Tibial artery (tissue), 4 donors: ENCODE measurements at regions not wholly inside any gene's neighbourhood (a gene's known extent, or its start where the extent isn't known, plus 50 kb on each side); places are given as distances from the start of the nearest gene placed in this dataset.

ENCODE experiments used
- DNase-seq, 2 donors: peaks; one replicate each; pipeline ENCODE4 v3.0.0-alpha.2; 2019
- H3K27ac ChIP-seq, 2 donors: fragments of 200-600 bp; sonication (generic) in 1 of 2; 1 replicate in 1 of 2; 2 replicates in 1 of 2; pipeline ENCODE4 v1.5.1; 2018 to 2019; ENCODE audit warnings: mild to moderate bottlenecking in 1 of 2
- H3K27me3 ChIP-seq, 2 donors: fragments of 200-600 bp; sonication (generic) in 1 of 2; one replicate each; pipeline versions ENCODE4 v1.5.1 to v1.6.0; 2016 to 2019
- H3K36me3 ChIP-seq, 3 donors: fragments of 200-600 bp; sonication (generic) in 2 of 3; one replicate each; pipeline ENCODE4 v1.5.1; 2016 to 2019; ENCODE audit warnings: mild to moderate bottlenecking in 2 of 3
- H3K4me1 ChIP-seq, 4 donors: fragments of 200-600 bp; sonication (generic) in 2 of 4; 1 replicate in 3 of 4; 2 replicates in 1 of 4; pipeline ENCODE4 v1.5.1; 2016 to 2019
- H3K4me3 ChIP-seq, 2 donors: fragments of 200-600 bp; sonication (generic) in 1 of 2; 1 replicate in 1 of 2; 2 replicates in 1 of 2; pipeline ENCODE4 v1.5.1; 2018 to 2019; ENCODE audit warnings: mild to moderate bottlenecking in 2 of 2
- H3K9me3 ChIP-seq, 3 donors: fragments of 200-600 bp; sonication (generic) in 1 of 3; one replicate each; pipeline ENCODE4 v1.5.1; 2016 to 2019
- CTCF ChIP-seq, 2 experiments: fragments of 200-600 bp in 1 of 2; fragments of 450-650 bp in 1 of 2; IDR thresholded peaks; one replicate each; pipeline ENCODE4 v1.5.1; 2017 to 2019; ENCODE audit warnings: antibody characterized with exemption in 2 of 2, mild to moderate bottlenecking in 1 of 2, moderate library complexity in 1 of 2
- intact Hi-C: fragments of 100-400 bp; cut with DNase I; formaldehyde crosslinking; loops from one replicate; pipeline ENCODE4 v1.15.0; 2023; ENCODE audit warnings: low total_unique reads

- H3K4me3 ChIP-seq: no peak overlapping the region
- intact Hi-C loops: no loop called here
- no peaks in the 10 kb centered on the region for H3K4me1 ChIP-seq
- no peaks in the 10 kb centered on the region for H3K36me3 ChIP-seq
- no peak overlapping the region for H3K27ac ChIP-seq
- H3K27me3 ChIP-seq: no peaks in the 10 kb centered on the region
- no peak for TF ChIP-seq CTCF (IDR thresholded peaks at IDR 0.05)
- no peak for DNase-seq
- no peaks in the 10 kb centered on the region for H3K9me3 ChIP-seq
These were observed 1293.4 kb downstream of the ARAP2 start for GRCh38 chr4:34950926-34951325.

DNA sequence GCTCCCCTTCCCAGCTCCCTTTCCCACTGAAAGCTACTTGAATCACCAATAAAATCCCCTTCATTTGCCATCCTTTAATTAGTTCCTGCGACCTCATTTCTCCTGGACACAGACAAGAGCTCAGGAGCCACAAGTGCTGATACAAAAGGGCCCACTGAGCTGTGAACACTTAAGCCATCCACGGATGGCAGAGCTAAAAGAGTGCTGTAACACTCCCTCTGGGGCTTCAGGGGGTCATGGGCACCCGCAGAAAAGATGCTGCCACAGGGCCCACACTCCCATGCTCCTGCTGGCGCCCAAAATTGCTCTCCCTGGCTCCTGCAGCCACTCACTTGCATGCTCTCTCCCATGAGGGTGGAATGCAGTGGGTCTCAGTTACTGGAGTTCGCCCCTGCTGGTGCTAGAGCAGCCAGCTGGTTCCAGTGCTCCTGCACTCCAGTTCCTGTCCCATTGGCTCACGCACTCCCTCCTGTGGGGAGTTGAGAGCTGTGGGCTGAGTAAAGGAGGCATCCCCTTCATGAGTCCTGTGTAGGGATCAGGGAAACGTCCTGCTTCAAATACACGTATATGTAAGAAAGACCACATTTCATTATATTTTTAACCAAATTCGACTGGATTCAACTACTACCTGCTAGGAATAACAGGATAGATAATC, 1291.0 kb downstream of the ARAP2 start:
- intact Hi-C loops: no loop called here
- no peaks in the 10 kb centered on the region for H3K36me3 ChIP-seq
- H3K27ac ChIP-seq: no peak overlapping the region
- no peaks in the 10 kb centered on the region for H3K9me3 ChIP-seq
- TF ChIP-seq CTCF (IDR thresholded peaks at IDR 0.05): no peak
- no peaks in the 10 kb centered on the region for H3K4me1 ChIP-seq
- H3K27me3 ChIP-seq: no peaks in the 10 kb centered on the region
- no peak for DNase-seq
- H3K4me3 ChIP-seq: no peak overlapping the region

GRCh38 chr4:34964613-34965012, 1279.7 kb downstream of the ARAP2 start:
- intact Hi-C loops: no loop called here
- no peak for TF ChIP-seq CTCF (IDR thresholded peaks at IDR 0.05)
- H3K36me3 ChIP-seq: no peaks in the 10 kb centered on the region
- no peak overlapping the region for H3K4me3 ChIP-seq
- H3K4me1 ChIP-seq: no peaks in the 10 kb centered on the region
- no peak for DNase-seq
- H3K27me3 ChIP-seq: no peaks in the 10 kb centered on the region
- H3K9me3 ChIP-seq: no peaks in the 10 kb centered on the region
- H3K27ac ChIP-seq: no peak overlapping the region

GRCh38 chr4:34972189-34972588, 1272.1 kb downstream of the ARAP2 start:
- TF ChIP-seq CTCF (IDR thresholded peaks at IDR 0.05): no peak
- intact Hi-C loops: no loop called here
- H3K27me3 ChIP-seq: no peaks in the 10 kb centered on the region
- DNase-seq: no peak
- H3K27ac ChIP-seq: no peak overlapping the region
- H3K36me3 ChIP-seq: no peaks in the 10 kb centered on the region
- H3K9me3 ChIP-seq: no peaks in the 10 kb centered on the region
- no peaks in the 10 kb centered on the region for H3K4me1 ChIP-seq
- H3K4me3 ChIP-seq: no peak overlapping the region

GRCh38 chr4:34973650-34974312, 1270.5 kb downstream of the ARAP2 start:
- Histone ChIP-seq H3K4me3 (no peak overlapping the region), H3K36me3 (no peaks in the 10 kb centered on the region), H3K27me3 (no peaks in the 10 kb centered on the region), H3K27ac (no peak overlapping the region), H3K9me3 (no peaks in the 10 kb centered on the region), H3K4me1 (no peaks in the 10 kb centered on the region)
- intact Hi-C loops: no loop called here
- DNase-seq: no peak
- TF ChIP-seq CTCF (IDR thresholded peaks at IDR 0.05): no peak
